Pancreas (tissue), 10 donors: ENCODE measurements at regions not wholly inside any gene's neighbourhood (a gene's known extent, or its start where the extent isn't known, plus 50 kb on each side); places are given as distances from the start of the nearest gene placed in this dataset.
A peak's percentile ranks its signal among the peaks of the same experiment; 100 is the strongest.

Experiments
- ATAC-seq, 4 donors: fragments of 200-7000 bp; cut with Tn5 transposase; one replicate each; pipeline versions ENCODE4 v1.8.0 to v1.9.1; 2020; ENCODE audit warnings: mild to moderate bottlenecking in 4 of 4, moderate library complexity in 4 of 4
- DNase-seq, 6 donors: peaks; one replicate each; pipeline ENCODE4 v3.0.0-alpha.2; 2020
- FAIRE-seq: peaks from 2 replicates; lab custom pipeline; 2012; peaks lifted over from hg19 to GRCh38; lab: Jason Lieb, UNC
- H3K27ac ChIP-seq, 4 donors: fragments of 200-600 bp; sonication (generic); 1 replicate in 3 of 4; 2 replicates in 1 of 4; pipeline versions ENCODE4 v1.5.0 to v1.8.0; 2020
- H3K27me3 ChIP-seq, 4 donors: fragments of 200-600 bp; one replicate each; pipeline ENCODE4 v1.8.0; 2021
- H3K36me3 ChIP-seq, 3 donors: fragments of 200-600 bp; sonication (generic) in 1 of 3; one replicate each; pipeline versions ENCODE4 v1.5.0 to v1.8.0; 2020 to 2021
- H3K4me1 ChIP-seq, 3 donors: fragments of 200-600 bp; one replicate each; pipeline ENCODE4 v1.8.0; 2021
- H3K4me3 ChIP-seq, 4 donors: fragments of 200-600 bp; sonication (generic) in 2 of 4; one replicate each; pipeline versions ENCODE4 v1.5.0 to v1.8.0; 2020 to 2021
- H3K9me3 ChIP-seq, 4 donors: fragments of 200-600 bp; one replicate each; pipeline ENCODE4 v1.8.0; 2021
- CTCF ChIP-seq, 4 donors: fragments of 200-600 bp; sonication (generic) in 3 of 4; IDR thresholded peaks; one replicate each; pipeline versions ENCODE4 v1.5.0 to v1.8.0; 2021; ENCODE audit warnings: antibody characterized with exemption in 4 of 4
- WGBS, 2 donors: extraction: QIAGEN DNeasy Blood & Tissue Kit; methylation state at CpG; one replicate each; pipeline ENCODE4 v1.1.7; 2013; 5-methylcytosine and 5-hydroxymethylcytosine counted together
- intact Hi-C, 3 donors: fragments of 100-400 bp; cut with DNase I; formaldehyde crosslinking; loops; one replicate each; pipeline versions ENCODE4 v1.11.1 to v1.14.2; 2022
- donor health status: healthy with polysubstance abuse.
- donor health status: DM: no; HTN: no; CAD: no; lungs with moderate emphysema.
- donor health status: DM: no; HTN: no; CAD: no.
- donor health status: control.
- donor health status: control.
- donor health status: Bipolar disorder and iron deficiency.
- donor health status: DM: yes; HTN: yes; CAD: no.
- donor health status: DM: no; HTN: no; CAD: no.
- donor health status: DM: no; HTN: no; CAD: no.
- donor health status: DM: yes; HTN: yes; CAD: no.

- Histone ChIP-seq H3K27ac (no peak overlapping the region), H3K9me3 (no peaks in the 10 kb centered on the region), H3K27me3 (no peaks in the 10 kb centered on the region), H3K36me3 (no peaks in the 10 kb centered on the region), H3K4me3 (no peak overlapping the region), H3K4me1 (no peaks in the 10 kb centered on the region)
- intact Hi-C loops = no loop called here
- 95 to 98% methylated on average over 2 of the region's 2 CpGs for WGBS, 2 donors
- TF ChIP-seq CTCF (IDR thresholded peaks at IDR 0.05) = no peak
- no peak for ATAC-seq
- DNase-seq = no peak
- FAIRE-seq = no peak
Measured at GRCh38 chr6:139649128-139649527, 274.7 kb upstream of the CITED2 start.

- FAIRE-seq (no peak), DNase-seq (no peak), ATAC-seq (peak in 1 of 4 donors; percentile 35)
- no peaks in the 10 kb centered on the region for H3K9me3 ChIP-seq
- no peaks in the 10 kb centered on the region for H3K4me1 ChIP-seq
- TF ChIP-seq CTCF (IDR thresholded peaks at IDR 0.05) = no peak
- intact Hi-C loops = no loop called here
- 73 to 77% methylated on average over 7 of the region's 7 CpGs for whole genome bisulfite sequencing, 2 donors
- no peak overlapping the region for H3K4me3 ChIP-seq
- H3K36me3 ChIP-seq = no peaks in the 10 kb centered on the region
- no peaks in the 10 kb centered on the region for H3K27me3 ChIP-seq
- no peak overlapping the region for H3K27ac ChIP-seq
Measured at GRCh38 chr6:139648430-139649000, 274.1 kb upstream of the CITED2 start.

GRCh38 chr6:139647841-139648240, 273.4 kb upstream of the CITED2 start:
- ATAC-seq (no peak), FAIRE-seq (no peak), DNase-seq (no peak)
- no peaks in the 10 kb centered on the region for H3K36me3 ChIP-seq
- H3K4me3 ChIP-seq = no peak overlapping the region
- H3K9me3 ChIP-seq = no peaks in the 10 kb centered on the region
- H3K4me1 ChIP-seq = no peaks in the 10 kb centered on the region
- no peak for TF ChIP-seq CTCF (IDR thresholded peaks at IDR 0.05)
- intact Hi-C loops = no loop called here
- no peak overlapping the region for H3K27ac ChIP-seq
- no peaks in the 10 kb centered on the region for H3K27me3 ChIP-seq
- whole genome bisulfite sequencing, 2 donors = 73 to 76% methylated on average over 5 of the region's 5 CpGs

- intact Hi-C loops = no loop called here
- FAIRE-seq (no peak), DNase-seq (no peak), ATAC-seq (no peak)
- no peaks in the 10 kb centered on the region for H3K36me3 ChIP-seq
- H3K4me3 ChIP-seq = no peak overlapping the region
- H3K4me1 ChIP-seq = no peaks in the 10 kb centered on the region
- H3K27ac ChIP-seq = no peak overlapping the region
- WGBS, 2 donors = 95 to 96% methylated on average over 3 of the region's 3 CpGs
- no peaks in the 10 kb centered on the region for H3K9me3 ChIP-seq
- TF ChIP-seq CTCF (IDR thresholded peaks at IDR 0.05) = no peak
- no peaks in the 10 kb centered on the region for H3K27me3 ChIP-seq
Measured at GRCh38 chr6:139647016-139647415, 272.6 kb upstream of the CITED2 start.

- TF ChIP-seq CTCF (IDR thresholded peaks at IDR 0.05) = no peak
- no peaks in the 10 kb centered on the region for H3K36me3 ChIP-seq
- no peaks in the 10 kb centered on the region for H3K27me3 ChIP-seq
- H3K27ac ChIP-seq = no peak overlapping the region
- intact Hi-C loops = no loop called here
- H3K4me1 ChIP-seq = no peaks in the 10 kb centered on the region
- ATAC-seq (no peak), FAIRE-seq (no peak), DNase-seq (no peak)
- H3K9me3 ChIP-seq = no peaks in the 10 kb centered on the region
- no peak overlapping the region for H3K4me3 ChIP-seq
- WGBS, 2 donors = 69 to 71% methylated on average over 6 of the region's 6 CpGs
Measured at GRCh38 chr6:139644821-139645220, 270.4 kb upstream of the CITED2 start.
